GM19395 (cell line): ENCODE measurements at regions not wholly inside any gene's neighbourhood (a gene's known extent, or its start where the extent isn't known, plus 50 kb on each side); places are given as distances from the start of the nearest gene placed in this dataset.
A peak's percentile ranks its signal among the peaks of the same experiment; 100 is the strongest.

ENCODE experiments used
- ATAC-seq: cut with Tn5 transposase; IDR thresholded peaks from one replicate; pipeline ENCODE4 v1.9.1; 2021; ENCODE audit warnings: mild to moderate bottlenecking, moderate library complexity; ENCODE audit not compliant: unreplicated experiment

GRCh38 chr1:84759756-84760155 lies 69.5 kb upstream of the SSX2IP start:
- no peak for ATAC-seq

GRCh38 chr1:84758968-84759491 lies 68.8 kb upstream of the SSX2IP start:
- no peak for ATAC-seq

- no peak for ATAC-seq
Observed at GRCh38 chr1:84758476-84758875, 68.2 kb upstream of the SSX2IP start.

- no peak for ATAC-seq
Observed at GRCh38 chr1:84757301-84757700, 67.0 kb upstream of the SSX2IP start.

- ATAC-seq = no peak
Observed at GRCh38 chr1:84756455-84757082, 66.3 kb upstream of the SSX2IP start.

GRCh38 chr1:84756001-84756400 lies 65.7 kb upstream of the SSX2IP start:
- no peak for ATAC-seq

GRCh38 chr1:84755216-84755615 lies 65.0 kb upstream of the SSX2IP start:
- no peak for ATAC-seq

GRCh38 chr1:84754386-84754703 lies 64.1 kb upstream of the SSX2IP start:
- no peak for ATAC-seq

- peak; percentile 90 for ATAC-seq
Observed at GRCh38 chr1:84753516-84754385, 63.5 kb upstream of the SSX2IP start.

- no peak for ATAC-seq
Observed at GRCh38 chr1:84750110-84750730, 60.0 kb upstream of the SSX2IP start.

- ATAC-seq = no peak
Observed at GRCh38 chr1:84749427-84749826, 59.2 kb upstream of the SSX2IP start.

- no peak for ATAC-seq
Observed at GRCh38 chr1:84748364-84748763, 58.1 kb upstream of the SSX2IP start.

- ATAC-seq = no peak
Observed at GRCh38 chr1:84745857-84746256, 55.6 kb upstream of the SSX2IP start.

GRCh38 chr1:84743896-84744295 lies 53.6 kb upstream of the SSX2IP start:
- ATAC-seq = no peak

- peak; percentile 63 for ATAC-seq
Observed at GRCh38 chr1:84742653-84743052, 52.4 kb upstream of the SSX2IP start.

GRCh38 chr1:84740050-84740714 lies 49.9 kb upstream of the SSX2IP start:
- no peak for ATAC-seq
